ENCODE measurements at regions not wholly inside any gene's neighbourhood (a gene's known extent, or its start where the extent isn't known, plus 50 kb on each side); places are given as distances from the start of the nearest gene placed in this dataset.

- no peak overlapping the region for H3K9ac ChIP-seq (ENCODE audit: extremely low read depth, insufficient read length, low read length)
- TF ChIP-seq CTCF (conservative IDR thresholded peaks at IDR 0.05): no peak
- no peaks in the 10 kb centered on the region for H3K4me1 ChIP-seq (ENCODE audit: insufficient read depth, low read length)
- H3K56ac ChIP-seq (ENCODE audit: insufficient read length, low read depth, low read length): no peak overlapping the region
- no peak overlapping the region for H3K27ac Mint-ChIP-seq
- no peak overlapping the region for H3K18ac ChIP-seq (ENCODE audit: insufficient read length, low read depth, low read length)
- H3K9me3 ChIP-seq (ENCODE audit: control insufficient read depth, low read depth, low read length): no peaks in the 10 kb centered on the region
- H3K4me2 ChIP-seq (ENCODE audit: insufficient read depth, insufficient read length, low read length): no peak overlapping the region
- no peak overlapping the region for H3K23ac ChIP-seq (ENCODE audit: insufficient read length, low read depth, low read length)
- no peaks in the 10 kb centered on the region for H4K20me1 ChIP-seq (ENCODE audit: control insufficient read depth, insufficient read depth, insufficient read length)
- H4K91ac ChIP-seq (ENCODE audit: insufficient read length, low read depth, low read length): no peak overlapping the region
- H3K36me3 Mint-ChIP-seq (ENCODE audit: insufficient read depth in 1 of 3, low read depth in 3 of 3): no peaks in the 10 kb centered on the region
- no peak overlapping the region for H3K14ac ChIP-seq (ENCODE audit: insufficient read depth, low read length)
- no peaks in the 10 kb centered on the region for H3K27me3 ChIP-seq (ENCODE audit: insufficient read depth, low read length)
- H4K5ac ChIP-seq (ENCODE audit: insufficient read length, low read depth, low read length): no peak overlapping the region
- no peaks in the 10 kb centered on the region for H3K9me3 Mint-ChIP-seq
- DNase-seq: no peak
- H2BK120ac ChIP-seq (ENCODE audit: low read depth, low read length, poor library complexity, severe bottlenecking): no peak overlapping the region
- no peak overlapping the region for H2AFZ ChIP-seq (ENCODE audit: low read length)
- no CpG with 5 or more reads among the region's 5 CpGs for WGBS (ENCODE audit: extremely low coverage, insufficient read length, low lambda C conversion rate)
- H2BK20ac ChIP-seq (ENCODE audit: low read depth, low read length, poor library complexity, severe bottlenecking): no peak overlapping the region
- no peak overlapping the region for H2BK15ac ChIP-seq (ENCODE audit: low read depth, low read length)
- H3K4ac ChIP-seq (ENCODE audit: low read depth, low read length): no peak overlapping the region
- H3K79me2 ChIP-seq (ENCODE audit: insufficient read depth, low read length): no peaks in the 10 kb centered on the region
- H3K79me1 ChIP-seq (ENCODE audit: insufficient read depth, low read depth, low read length, poor library complexity, severe bottlenecking): no peaks in the 10 kb centered on the region
- H3K23me2 ChIP-seq (ENCODE audit: insufficient read length, low read depth, low read length, poor library complexity, severe bottlenecking): no peaks in the 10 kb centered on the region
- peaks cover 3 to 6% of the 10 kb centered on the region in 2 experiments; a peak in 2 of 4 replicates for H3K4me1 Mint-ChIP-seq
- no peaks in the 10 kb centered on the region for H3K27me3 Mint-ChIP-seq (ENCODE audit: low read depth)
- H2BK5ac ChIP-seq (ENCODE audit: insufficient read length, low read length): no peak overlapping the region
- no peak overlapping the region for H2BK12ac ChIP-seq (ENCODE audit: insufficient read length, low read depth, low read length)
- H3K4me3 Mint-ChIP-seq: no peak overlapping the region
- H4K8ac ChIP-seq (replicated peaks; ENCODE audit: insufficient read length, low read depth, low read length): no peak overlapping the region
- no peak overlapping the region for H2AK5ac ChIP-seq (ENCODE audit: insufficient read length, low read length)
- H3T11ph ChIP-seq (ENCODE audit: low read length): no peak overlapping the region
- H3K27ac ChIP-seq (ENCODE audit: insufficient read length, low read depth, low read length): no peak overlapping the region
Observed at GRCh38 chr2:31810200-31810917, 200.4 kb downstream of the MEMO1 start.

Measured in H9 (cell line).